CD4-positive, alpha-beta T cell (primary cell): ENCODE measurements at regions not wholly inside any gene's neighbourhood (a gene's known extent, or its start where the extent isn't known, plus 50 kb on each side); places are given as distances from the start of the nearest gene placed in this dataset.

Experiments
- ATAC-seq: fragments of 200-7000 bp; cut with Tn5 transposase; one replicate; pipeline ENCODE4 v1.10.0; 2022; ENCODE audit warnings: mild to moderate bottlenecking; ENCODE audit not compliant: poor library complexity
- CTCF ChIA-PET: fragments of 350-600 bp; sonication (Branson Sonifier 250); formaldehyde crosslinking; loops from one replicate; lab custom pipeline; 2021; ENCODE audit warnings: antibody characterized with exemption, inconsistent platforms; lab: Charles Lee
- POLR2A ChIA-PET: fragments of 350-600 bp; sonication (Branson Sonifier 250); formaldehyde crosslinking; loops from one replicate; lab custom pipeline; 2021; ENCODE audit warnings: antibody characterized with exemption, inconsistent platforms; lab: Charles Lee
- DNase-seq, 14 experiments: peaks; one replicate each; pipeline ENCODE4 v3.0.0-alpha.2; 2013 to 2020; ENCODE audit warnings: mixed read lengths in 2 of 14
- H3K27ac ChIP-seq, 2 donors: one replicate each; pipeline versions ENCODE4 v1.5.1 to v1.7.0; 2013; ENCODE audit warnings: low read length in 2 of 2, low read depth in 1 of 2, mild to moderate bottlenecking in 1 of 2
- H3K27me3 ChIP-seq, 2 experiments: 1 replicate in 1 of 2; 2 replicates in 1 of 2; pipeline versions ENCODE4 v1.6.1 to v1.7.0; 2013; ENCODE audit warnings: low read length in 2 of 2, control low read depth in 1 of 2, mild to moderate bottlenecking in 1 of 2, moderate library complexity in 1 of 2; ENCODE audit not compliant: insufficient read depth in 2 of 2, control insufficient read depth in 1 of 2
- H3K36me3 ChIP-seq: one replicate; pipeline ENCODE4 v1.6.1; 2013; ENCODE audit warnings: low read length, control low read depth; ENCODE audit not compliant: insufficient read depth
- H3K4me1 ChIP-seq: one replicate; pipeline ENCODE4 v1.6.1; 2013; ENCODE audit warnings: low read length, control low read depth; ENCODE audit not compliant: insufficient read depth
- H3K4me3 ChIP-seq: one replicate; pipeline ENCODE4 v1.5.1; 2013; ENCODE audit warnings: mild to moderate bottlenecking, low read length, moderate library complexity
- H3K9me3 ChIP-seq, 2 experiments: 1 replicate in 1 of 2; 2 replicates in 1 of 2; pipeline versions ENCODE4 v1.6.1 to v1.7.0; 2013; ENCODE audit warnings: low read length in 2 of 2, mild to moderate bottlenecking in 2 of 2, control low read depth in 1 of 2, moderate library complexity in 1 of 2; ENCODE audit not compliant: control insufficient read depth in 1 of 2, insufficient read depth in 1 of 2
- H3K27ac Mint-ChIP-seq: one replicate; pipeline ENCODE4 v1.8.0; 2020; ENCODE audit warnings: mixed read lengths
- H3K27me3 Mint-ChIP-seq: one replicate; pipeline ENCODE4 v1.8.0; 2021; ENCODE audit warnings: mixed read lengths
- H3K36me3 Mint-ChIP-seq: one replicate; pipeline ENCODE4 v1.8.0; 2021; ENCODE audit warnings: low read depth, mixed read lengths
- H3K4me1 Mint-ChIP-seq: one replicate; pipeline ENCODE4 v1.8.0; 2021; ENCODE audit warnings: low read depth, mixed read lengths
- H3K4me3 Mint-ChIP-seq: one replicate; pipeline ENCODE4 v1.8.0; 2020; ENCODE audit warnings: mild to moderate bottlenecking, mixed read lengths
- H3K9me3 Mint-ChIP-seq: one replicate; pipeline ENCODE4 v1.8.0; 2020; ENCODE audit warnings: mixed read lengths
- CTCF ChIP-seq: fragments of 200-600 bp; IDR thresholded peaks from one replicate; pipeline ENCODE4 v1.8.0; 2022; ENCODE audit warnings: antibody characterized with exemption, mild to moderate bottlenecking
- intact Hi-C, 2 experiments: fragments of 100-400 bp; cut with DNase I in 1 of 2; cut with micrococcal nuclease in 1 of 2; formaldehyde crosslinking; loops; one replicate each; pipeline versions ENCODE4 v1.15.1 to v1.9.0; 2023 to 2025; cut with DNase I, micrococcal nuclease

- POLR2A ChIA-PET, result no interaction called here
- Histone ChIP-seq H3K4me3 (no peak overlapping the region), H3K9me3 (peaks cover 0 to 5% of the 10 kb centered on the region in 2 experiments), H3K27me3 (no peaks in the 10 kb centered on the region), H3K4me1 (no peaks in the 10 kb centered on the region), H3K36me3 (no peaks in the 10 kb centered on the region), H3K27ac (no peak overlapping the region)
- Mint-ChIP-seq H3K4me3 (no peak overlapping the region), H3K4me1 (no peaks in the 10 kb centered on the region), H3K27ac (no peak overlapping the region), H3K27me3 (no peaks in the 10 kb centered on the region), H3K9me3 (peaks cover 9% of the 10 kb centered on the region), H3K36me3 (no peaks in the 10 kb centered on the region)
- DNase-seq, result no peak
- intact Hi-C loops, result no loop called here
- CTCF ChIA-PET, result no interaction called here
- no peak for TF ChIP-seq CTCF
- ATAC-seq, result no peak
These were observed 122.5 kb upstream of the NCKAP5 start for GRCh38 chr2:133690780-133691179.

GRCh38 chr2:133691336-133691735 lies 123.1 kb upstream of the NCKAP5 start:
- ATAC-seq, result no peak
- no peak overlapping the region for H3K4me3 Mint-ChIP-seq
- no peaks in the 10 kb centered on the region for H3K36me3 Mint-ChIP-seq
- Histone ChIP-seq H3K36me3 (no peaks in the 10 kb centered on the region), H3K9me3 (peaks cover 0 to 5% of the 10 kb centered on the region in 2 experiments), H3K4me3 (no peak overlapping the region), H3K4me1 (no peaks in the 10 kb centered on the region), H3K27ac (no peak overlapping the region), H3K27me3 (no peaks in the 10 kb centered on the region)
- H3K27me3 Mint-ChIP-seq, result no peaks in the 10 kb centered on the region
- CTCF ChIA-PET, result no interaction called here
- POLR2A ChIA-PET, result no interaction called here
- intact Hi-C loops, result no loop called here
- TF ChIP-seq CTCF, result no peak
- H3K9me3 Mint-ChIP-seq, result peaks cover 9% of the 10 kb centered on the region
- no peak for DNase-seq
- no peaks in the 10 kb centered on the region for H3K4me1 Mint-ChIP-seq
- no peak overlapping the region for H3K27ac Mint-ChIP-seq

GRCh38 chr2:133705287-133705686 lies 137.0 kb upstream of the NCKAP5 start:
- H3K36me3 ChIP-seq, result no peaks in the 10 kb centered on the region
- no peak overlapping the region for H3K27ac Mint-ChIP-seq
- no peaks in the 10 kb centered on the region for H3K4me1 Mint-ChIP-seq
- H3K9me3 ChIP-seq, result no peaks in the 10 kb centered on the region
- H3K27me3 Mint-ChIP-seq, result no peaks in the 10 kb centered on the region
- ChIA-PET POLR2A (no interaction called here), CTCF (no interaction called here)
- no peak for TF ChIP-seq CTCF
- H3K27me3 ChIP-seq, result peaks cover 0 to 3% of the 10 kb centered on the region in 2 experiments
- H3K36me3 Mint-ChIP-seq, result no peaks in the 10 kb centered on the region
- ATAC-seq, result no peak
- no peak for DNase-seq
- no peak overlapping the region for H3K4me3 Mint-ChIP-seq
- H3K4me3 ChIP-seq, result no peak overlapping the region
- H3K9me3 Mint-ChIP-seq, result no peaks in the 10 kb centered on the region
- H3K27ac ChIP-seq, result no peak overlapping the region
- no peaks in the 10 kb centered on the region for H3K4me1 ChIP-seq
- intact Hi-C loops, result no loop called here
